ENCODE measurements at regions not wholly inside any gene's neighbourhood (a gene's known extent, or its start where the extent isn't known, plus 50 kb on each side); places are given as distances from the start of the nearest gene placed in this dataset.

- WGBS, 3 donors: 87 to 95% (median 92%) methylated on average over 2 of the region's 2 CpGs
- Histone ChIP-seq H3K9me3 (no peaks in the 10 kb centered on the region), H3K4me1 (no peaks in the 10 kb centered on the region), H3K27me3 (ENCODE audit: insufficient read depth in 3 of 3, low read length in 2 of 3) (no peaks in the 10 kb centered on the region), H3K4me3 (no peak overlapping the region), H3K36me3 (ENCODE audit: insufficient read depth in 1 of 2, low read depth in 1 of 2) (no peaks in the 10 kb centered on the region), H3K27ac (no peak overlapping the region)
- DNase-seq (no peak), ATAC-seq (no peak)
- intact Hi-C loops (cut with DNase I): no loop called here
- TF ChIP-seq CTCF (IDR thresholded peaks at IDR 0.05): no peak
Measured at GRCh38 chr3:116601206-116601605, 108.4 kb upstream of the TUSC7 start.

- WGBS, 3 donors: 82 to 85% (median 84%) methylated on average over 5 of the region's 5 CpGs
- ATAC-seq (no peak), DNase-seq (no peak)
- intact Hi-C loops (cut with DNase I): no loop called here
- no peaks in the 10 kb centered on the region for H3K27me3 ChIP-seq (ENCODE audit: insufficient read depth in 3 of 3, low read length in 2 of 3)
- no peak overlapping the region for H3K27ac ChIP-seq
- no peak for TF ChIP-seq CTCF (IDR thresholded peaks at IDR 0.05)
- no peaks in the 10 kb centered on the region for H3K9me3 ChIP-seq
- no peak overlapping the region for H3K4me3 ChIP-seq
- no peaks in the 10 kb centered on the region for H3K4me1 ChIP-seq
- H3K36me3 ChIP-seq (ENCODE audit: insufficient read depth in 1 of 2, low read depth in 1 of 2): no peaks in the 10 kb centered on the region
Measured at GRCh38 chr3:116607205-116607604, 102.4 kb upstream of the TUSC7 start.

- H3K27ac ChIP-seq: no peak overlapping the region
- ATAC-seq (no peak), DNase-seq (no peak)
- TF ChIP-seq CTCF (IDR thresholded peaks at IDR 0.05): no peak
- H3K9me3 ChIP-seq: no peaks in the 10 kb centered on the region
- no peak overlapping the region for H3K4me3 ChIP-seq
- no peaks in the 10 kb centered on the region for H3K27me3 ChIP-seq (ENCODE audit: insufficient read depth in 3 of 3, low read length in 2 of 3)
- WGBS, 3 donors: 88 to 91% (median 89%) methylated on average over 3 of the region's 3 CpGs
- intact Hi-C loops (cut with DNase I): loop anchor here in 1 of 2 donors (10.0 kb wide), 1 partner anchor 145 kb away; no protein-coding TSS in a partner anchor
- no peaks in the 10 kb centered on the region for H3K36me3 ChIP-seq (ENCODE audit: insufficient read depth in 1 of 2, low read depth in 1 of 2)
- H3K4me1 ChIP-seq: no peaks in the 10 kb centered on the region
Measured at GRCh38 chr3:116610124-116610523, 99.5 kb upstream of the TUSC7 start.

GRCh38 chr3:116614795-116615362 is 94.7 kb upstream of the TUSC7 start:
- ATAC-seq (no peak), DNase-seq (no peak)
- Histone ChIP-seq H3K27me3 (ENCODE audit: insufficient read depth in 3 of 3, low read length in 2 of 3) (no peaks in the 10 kb centered on the region), H3K9me3 (no peaks in the 10 kb centered on the region), H3K27ac (no peak overlapping the region), H3K4me1 (no peaks in the 10 kb centered on the region), H3K36me3 (ENCODE audit: insufficient read depth in 1 of 2, low read depth in 1 of 2) (no peaks in the 10 kb centered on the region), H3K4me3 (no peak overlapping the region)
- intact Hi-C loops (cut with DNase I): loop anchor here in 1 of 2 donors (10.0 kb wide), 1 partner anchor 140 kb away; no protein-coding TSS in a partner anchor
- 49 to 54% (median 51%) methylated on average over 4 of the region's 4 CpGs for WGBS, 3 donors
- no peak for TF ChIP-seq CTCF (IDR thresholded peaks at IDR 0.05)

GRCh38 chr3:116618138-116618537 is 91.4 kb upstream of the TUSC7 start:
- no peaks in the 10 kb centered on the region for H3K36me3 ChIP-seq (ENCODE audit: insufficient read depth in 1 of 2, low read depth in 1 of 2)
- 61 to 90% (median 67%) methylated on average over 2 of the region's 2 CpGs for WGBS, 3 donors
- no peaks in the 10 kb centered on the region for H3K4me1 ChIP-seq
- no peaks in the 10 kb centered on the region for H3K27me3 ChIP-seq (ENCODE audit: insufficient read depth in 3 of 3, low read length in 2 of 3)
- peaks cover 5% of the 10 kb centered on the region for H3K9me3 ChIP-seq
- DNase-seq (no peak), ATAC-seq (no peak)
- no peak for TF ChIP-seq CTCF (IDR thresholded peaks at IDR 0.05)
- intact Hi-C loops (cut with DNase I): loop anchor here in 1 of 2 donors (10.0 kb wide), 1 partner anchor 137 kb away; no protein-coding TSS in a partner anchor
- no peak overlapping the region for H3K27ac ChIP-seq
- no peak overlapping the region for H3K4me3 ChIP-seq

Measured in psoas muscle (tissue), 7 donors.